HL-60 (cell line): ENCODE measurements at regions not wholly inside any gene's neighbourhood (a gene's known extent, or its start where the extent isn't known, plus 50 kb on each side); places are given as distances from the start of the nearest gene placed in this dataset.

ENCODE experiments used
- DNase-seq, 2 experiments: peaks; one replicate each; pipeline ENCODE4 v3.0.0-alpha.2; 2010 to 2020; ENCODE audit warnings: low read depth in 1 of 2, low spot score in 1 of 2
- H3K27ac ChIP-seq: fragments of 250-450 bp; sonication (Bioruptor Pico); replicated peaks from 2 replicates; pipeline ENCODE4 v1.5.1; 2020; ENCODE audit warnings: mild to moderate bottlenecking, moderate library complexity
- H3K27me3 ChIP-seq: fragments of 250-450 bp; sonication (Bioruptor Pico); 2 replicates; pipeline ENCODE4 v1.5.1; 2021; ENCODE audit warnings: mild to moderate bottlenecking, moderate library complexity; ENCODE audit not compliant: insufficient read depth, poor library complexity, severe bottlenecking
- H3K4me3 ChIP-seq: replicated peaks from 2 replicates; pipeline ENCODE4 v1.5.1; 2011; ENCODE audit warnings: mild to moderate bottlenecking, control low read depth, low read length; ENCODE audit not compliant: insufficient read depth
- CTCF ChIP-seq: IDR thresholded peaks from one replicate; pipeline ENCODE4 v1.5.1; 2011; ENCODE audit warnings: low read length, control low read depth, inconsistent platforms; ENCODE audit not compliant: insufficient read depth
- GABPA ChIP-seq: IDR thresholded peaks from 2 replicates; pipeline ENCODE4 v1.6.1; 2012; ENCODE audit warnings: low read depth
- POLR2AphosphoS5 ChIP-seq: IDR thresholded peaks from 2 replicates; pipeline ENCODE4 v1.6.1; 2012; ENCODE audit warnings: low read depth
- REST ChIP-seq: IDR thresholded peaks from 2 replicates; pipeline ENCODE4 v1.6.1; 2012; ENCODE audit warnings: low read depth; ENCODE audit not compliant: insufficient replicate concordance
- SPI1 ChIP-seq: IDR thresholded peaks from 2 replicates; pipeline ENCODE4 v1.6.1; 2012; ENCODE audit warnings: low read depth, mild to moderate bottlenecking, borderline replicate concordance

- TF ChIP-seq CTCF (no peak), SPI1 (no peak), POLR2AphosphoS5 (no peak), GABPA (no peak), REST (no peak)
- peaks cover 3% of the 10 kb centered on the region for H3K27me3 ChIP-seq
- H3K4me3 ChIP-seq = no peak overlapping the region
- no peak for DNase-seq
- no peak overlapping the region for H3K27ac ChIP-seq
These were observed 103.6 kb upstream of the ZNF536 start for GRCh38 chr19:30268601-30269000.

- H3K27ac ChIP-seq = no peak overlapping the region
- no peak for TF ChIP-seq SPI1
- no peak for TF ChIP-seq REST
- no peak for TF ChIP-seq GABPA
- TF ChIP-seq CTCF = no peak
- TF ChIP-seq POLR2AphosphoS5 = no peak
- H3K4me3 ChIP-seq = no peak overlapping the region
- peaks cover 3% of the 10 kb centered on the region for H3K27me3 ChIP-seq
- no peak for DNase-seq
These were observed 102.5 kb upstream of the ZNF536 start for GRCh38 chr19:30269638-30270037.

- DNase-seq = no peak
- no peak overlapping the region for H3K4me3 ChIP-seq
- H3K27me3 ChIP-seq = peaks cover under 1% of the 10 kb centered on the region
- H3K27ac ChIP-seq = no peak overlapping the region
- TF ChIP-seq GABPA (no peak), REST (no peak), CTCF (no peak), SPI1 (no peak), POLR2AphosphoS5 (no peak)
These were observed 100.4 kb upstream of the ZNF536 start for GRCh38 chr19:30271816-30272215.
